ENCODE measurements at regions not wholly inside any gene's neighbourhood (a gene's known extent, or its start where the extent isn't known, plus 50 kb on each side); places are given as distances from the start of the nearest gene placed in this dataset.

DNA sequence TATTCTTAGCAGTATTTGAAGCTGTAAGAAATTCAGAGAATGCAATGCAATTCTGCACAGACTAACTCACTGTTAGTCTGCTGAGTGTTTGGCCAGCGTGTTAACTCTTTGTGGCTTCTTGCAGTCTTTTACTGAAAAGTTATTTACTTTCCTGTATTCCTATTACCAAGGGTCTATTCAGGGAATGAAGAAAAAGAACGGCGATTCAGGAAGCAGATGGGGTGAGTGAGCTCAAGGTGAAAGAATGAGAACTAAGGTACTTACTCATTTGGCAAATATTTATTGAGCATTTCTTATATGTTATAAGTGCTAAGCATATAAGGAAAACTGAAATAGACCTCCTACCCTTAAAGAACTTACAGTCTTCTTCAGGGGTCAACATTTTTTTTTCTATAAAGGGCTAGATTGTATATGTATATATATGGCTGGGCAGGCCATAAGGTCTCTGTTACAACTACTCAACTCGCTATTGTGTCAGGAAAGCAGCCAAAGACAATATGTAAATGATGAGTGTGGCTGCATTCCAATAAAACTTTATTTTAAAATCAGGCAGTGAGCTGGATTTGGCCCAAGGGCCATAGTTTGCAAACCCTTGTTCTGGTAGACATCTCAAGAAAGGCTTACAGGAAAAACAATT lies 271.9 kb upstream of the GADL1 start:
- peaks cover 16% of the 10 kb centered on the region for H3K4me1 ChIP-seq (ENCODE audit: control insufficient read depth, insufficient read depth, low read length)
- H3K9ac ChIP-seq (ENCODE audit: low read depth, low read length): no peak overlapping the region
- H3K36me3 ChIP-seq (ENCODE audit: control insufficient read depth, insufficient read depth, low read length): no peaks in the 10 kb centered on the region
- H3K27ac ChIP-seq (ENCODE audit: low read depth, low read length): no peak overlapping the region
- H3K9me3 ChIP-seq (ENCODE audit: control insufficient read depth, insufficient read depth, low read length): no peaks in the 10 kb centered on the region
- H3K4me3 ChIP-seq (ENCODE audit: low read depth, low read length): no peak overlapping the region
- no peaks in the 10 kb centered on the region for H3K27me3 ChIP-seq (ENCODE audit: control insufficient read depth, insufficient read depth, low read length)

GRCh38 chr3:31167666-31168065 lies 273.2 kb upstream of the GADL1 start:
- Histone ChIP-seq H3K4me1 (ENCODE audit: control insufficient read depth, insufficient read depth, low read length) (peaks cover 16% of the 10 kb centered on the region), H3K4me3 (ENCODE audit: low read depth, low read length) (no peak overlapping the region), H3K9ac (ENCODE audit: low read depth, low read length) (no peak overlapping the region), H3K36me3 (ENCODE audit: control insufficient read depth, insufficient read depth, low read length) (no peaks in the 10 kb centered on the region), H3K9me3 (ENCODE audit: control insufficient read depth, insufficient read depth, low read length) (no peaks in the 10 kb centered on the region), H3K27ac (ENCODE audit: low read depth, low read length) (no peak overlapping the region), H3K27me3 (ENCODE audit: control insufficient read depth, insufficient read depth, low read length) (no peaks in the 10 kb centered on the region)

DNA sequence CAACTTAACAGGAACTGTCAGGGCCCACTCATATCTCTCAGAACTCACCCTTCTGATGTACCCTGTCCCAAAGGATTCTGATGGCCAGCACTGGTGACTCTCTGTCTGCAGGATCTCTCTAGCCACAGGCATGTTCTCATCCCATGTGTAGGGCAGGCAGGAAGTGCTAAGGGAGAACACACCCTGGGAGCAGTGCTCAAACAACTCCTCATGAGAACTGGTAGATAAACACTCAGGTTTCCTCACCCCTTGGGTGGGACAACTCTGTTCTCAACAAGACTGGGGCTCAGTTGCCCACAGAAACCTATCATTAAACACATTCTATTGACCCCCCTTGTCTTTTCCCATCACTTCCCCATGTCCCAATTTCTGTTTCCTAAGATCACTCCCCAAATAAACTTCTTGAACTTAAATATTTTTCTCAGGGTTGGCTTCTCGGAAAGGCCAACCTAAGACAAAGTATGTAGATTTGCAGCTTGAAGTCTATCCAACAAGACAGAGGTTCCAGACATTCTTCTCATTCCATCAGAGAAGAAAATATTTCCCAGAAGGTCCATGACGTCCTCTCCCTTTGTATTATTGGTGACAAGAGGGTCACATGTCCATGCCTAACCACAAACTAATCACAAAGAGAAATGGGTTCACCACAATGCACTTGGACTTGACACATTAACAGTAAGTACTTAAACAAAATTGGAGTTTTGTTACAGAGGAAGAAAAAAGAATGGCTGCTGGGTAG lies 276.6 kb upstream of the GADL1 start:
- no peaks in the 10 kb centered on the region for H3K27me3 ChIP-seq (ENCODE audit: control insufficient read depth, insufficient read depth, low read length)
- H3K27ac ChIP-seq (ENCODE audit: low read depth, low read length): no peak overlapping the region
- H3K36me3 ChIP-seq (ENCODE audit: control insufficient read depth, insufficient read depth, low read length): no peaks in the 10 kb centered on the region
- H3K9me3 ChIP-seq (ENCODE audit: control insufficient read depth, insufficient read depth, low read length): no peaks in the 10 kb centered on the region
- H3K9ac ChIP-seq (ENCODE audit: low read depth, low read length): no peak overlapping the region
- H3K4me1 ChIP-seq (ENCODE audit: control insufficient read depth, insufficient read depth, low read length): peaks cover 6% of the 10 kb centered on the region
- no peak overlapping the region for H3K4me3 ChIP-seq (ENCODE audit: low read depth, low read length)

DNA sequence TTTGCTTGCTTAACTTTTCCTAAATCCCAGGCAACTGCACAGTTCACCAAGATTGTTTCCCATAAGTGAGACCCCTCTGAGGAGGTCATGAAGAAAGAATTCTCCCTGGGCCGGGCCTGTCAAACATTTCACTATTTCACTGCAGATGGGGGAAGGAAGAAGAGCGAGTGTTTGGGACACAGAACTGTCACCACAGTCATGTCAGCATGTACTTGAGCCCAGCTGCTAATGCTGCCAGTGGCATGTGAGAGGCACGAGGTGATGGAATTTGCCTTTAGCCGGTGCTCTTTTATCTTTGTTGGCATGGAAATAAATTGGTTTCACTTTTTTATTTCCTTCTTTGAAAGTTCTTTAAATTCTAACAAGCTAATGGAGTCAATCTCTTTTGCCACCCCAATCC lies 277.9 kb upstream of the GADL1 start:
- Histone ChIP-seq H3K36me3 (ENCODE audit: control insufficient read depth, insufficient read depth, low read length) (no peaks in the 10 kb centered on the region), H3K4me1 (ENCODE audit: control insufficient read depth, insufficient read depth, low read length) (no peaks in the 10 kb centered on the region), H3K9me3 (ENCODE audit: control insufficient read depth, insufficient read depth, low read length) (no peaks in the 10 kb centered on the region), H3K27me3 (ENCODE audit: control insufficient read depth, insufficient read depth, low read length) (no peaks in the 10 kb centered on the region), H3K27ac (ENCODE audit: low read depth, low read length) (no peak overlapping the region), H3K9ac (ENCODE audit: low read depth, low read length) (no peak overlapping the region), H3K4me3 (ENCODE audit: low read depth, low read length) (no peak overlapping the region)

DNA sequence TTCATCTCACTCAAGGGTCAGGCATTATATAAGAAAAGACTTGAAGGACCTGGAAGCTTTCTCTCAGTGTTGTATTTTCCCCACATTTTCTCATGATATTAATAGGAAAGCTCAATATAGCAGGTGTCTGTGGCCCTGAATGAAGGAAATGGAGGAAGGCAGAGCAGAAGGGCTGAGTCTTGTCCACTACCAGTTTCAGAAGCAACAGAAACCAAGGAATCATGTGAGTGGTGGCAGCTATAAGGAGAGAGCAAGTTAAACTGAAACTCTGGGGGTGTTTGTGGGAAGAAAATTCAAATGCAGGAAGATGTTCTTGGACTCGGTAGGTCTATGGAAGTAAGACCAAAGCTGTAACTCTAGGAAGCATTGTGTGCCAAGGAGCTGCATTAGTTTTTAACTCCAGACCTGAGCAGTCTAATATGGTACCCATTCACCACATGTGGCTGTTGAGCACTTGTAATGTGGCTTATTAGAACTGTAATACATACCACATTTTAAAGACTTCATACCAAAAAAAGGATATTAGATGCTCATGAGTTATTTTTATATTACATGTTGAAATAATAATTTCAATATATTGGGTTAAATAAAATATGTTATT lies 278.8 kb upstream of the GADL1 start:
- no peaks in the 10 kb centered on the region for H3K4me1 ChIP-seq (ENCODE audit: control insufficient read depth, insufficient read depth, low read length)
- H3K27ac ChIP-seq (ENCODE audit: low read depth, low read length): no peak overlapping the region
- H3K9ac ChIP-seq (ENCODE audit: low read depth, low read length): no peak overlapping the region
- no peaks in the 10 kb centered on the region for H3K36me3 ChIP-seq (ENCODE audit: control insufficient read depth, insufficient read depth, low read length)
- no peaks in the 10 kb centered on the region for H3K9me3 ChIP-seq (ENCODE audit: control insufficient read depth, insufficient read depth, low read length)
- no peaks in the 10 kb centered on the region for H3K27me3 ChIP-seq (ENCODE audit: control insufficient read depth, insufficient read depth, low read length)
- H3K4me3 ChIP-seq (ENCODE audit: low read depth, low read length): no peak overlapping the region

GRCh38 chr3:31174079-31174478 lies 279.6 kb upstream of the GADL1 start:
- Histone ChIP-seq H3K9ac (ENCODE audit: low read depth, low read length) (no peak overlapping the region), H3K4me3 (ENCODE audit: low read depth, low read length) (no peak overlapping the region), H3K27me3 (ENCODE audit: control insufficient read depth, insufficient read depth, low read length) (no peaks in the 10 kb centered on the region), H3K9me3 (ENCODE audit: control insufficient read depth, insufficient read depth, low read length) (no peaks in the 10 kb centered on the region), H3K27ac (ENCODE audit: low read depth, low read length) (no peak overlapping the region), H3K4me1 (ENCODE audit: control insufficient read depth, insufficient read depth, low read length) (no peaks in the 10 kb centered on the region), H3K36me3 (ENCODE audit: control insufficient read depth, insufficient read depth, low read length) (no peaks in the 10 kb centered on the region)

- Histone ChIP-seq H3K27me3 (ENCODE audit: control insufficient read depth, insufficient read depth, low read length) (no peaks in the 10 kb centered on the region), H3K36me3 (ENCODE audit: control insufficient read depth, insufficient read depth, low read length) (no peaks in the 10 kb centered on the region), H3K9me3 (ENCODE audit: control insufficient read depth, insufficient read depth, low read length) (no peaks in the 10 kb centered on the region), H3K4me3 (ENCODE audit: low read depth, low read length) (no peak overlapping the region), H3K4me1 (ENCODE audit: control insufficient read depth, insufficient read depth, low read length) (no peaks in the 10 kb centered on the region), H3K27ac (ENCODE audit: low read depth, low read length) (no peak overlapping the region), H3K9ac (ENCODE audit: low read depth, low read length) (no peak overlapping the region)
Observed at GRCh38 chr3:31176045-31176444, 281.6 kb upstream of the GADL1 start.

- no peaks in the 10 kb centered on the region for H3K27me3 ChIP-seq (ENCODE audit: control insufficient read depth, insufficient read depth, low read length)
- no peak overlapping the region for H3K9ac ChIP-seq (ENCODE audit: low read depth, low read length)
- H3K4me3 ChIP-seq (ENCODE audit: low read depth, low read length): no peak overlapping the region
- no peaks in the 10 kb centered on the region for H3K9me3 ChIP-seq (ENCODE audit: control insufficient read depth, insufficient read depth, low read length)
- no peak overlapping the region for H3K27ac ChIP-seq (ENCODE audit: low read depth, low read length)
- no peaks in the 10 kb centered on the region for H3K36me3 ChIP-seq (ENCODE audit: control insufficient read depth, insufficient read depth, low read length)
- no peaks in the 10 kb centered on the region for H3K4me1 ChIP-seq (ENCODE audit: control insufficient read depth, insufficient read depth, low read length)
Observed at GRCh38 chr3:31178467-31178866, 284.0 kb upstream of the GADL1 start.

GRCh38 chr3:31179768-31180167 lies 285.3 kb upstream of the GADL1 start:
- H3K4me1 ChIP-seq (ENCODE audit: control insufficient read depth, insufficient read depth, low read length): no peaks in the 10 kb centered on the region
- H3K27me3 ChIP-seq (ENCODE audit: control insufficient read depth, insufficient read depth, low read length): no peaks in the 10 kb centered on the region
- no peaks in the 10 kb centered on the region for H3K9me3 ChIP-seq (ENCODE audit: control insufficient read depth, insufficient read depth, low read length)
- H3K4me3 ChIP-seq (ENCODE audit: low read depth, low read length): no peak overlapping the region
- H3K9ac ChIP-seq (ENCODE audit: low read depth, low read length): no peak overlapping the region
- H3K36me3 ChIP-seq (ENCODE audit: control insufficient read depth, insufficient read depth, low read length): no peaks in the 10 kb centered on the region
- no peak overlapping the region for H3K27ac ChIP-seq (ENCODE audit: low read depth, low read length)

DNA sequence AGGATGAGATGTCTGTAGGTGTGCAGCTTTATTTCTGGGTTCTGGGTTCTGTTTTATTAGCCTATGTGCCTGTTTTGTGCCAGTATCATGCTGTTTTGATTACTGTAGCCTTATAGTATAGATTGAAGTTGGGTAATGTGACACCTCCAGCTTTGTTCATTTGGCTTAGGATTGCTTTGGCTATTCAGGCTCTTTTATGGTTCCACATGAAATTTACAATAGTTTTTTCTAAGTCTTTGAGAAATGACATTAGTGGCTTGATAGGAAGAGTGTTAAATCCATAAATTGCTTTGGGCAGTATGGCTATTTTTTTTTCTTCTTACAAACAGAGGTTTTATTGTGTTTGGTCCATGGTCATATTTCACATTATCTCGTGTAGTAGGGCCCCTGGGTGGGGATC lies 285.8 kb upstream of the GADL1 start:
- Histone ChIP-seq H3K4me1 (ENCODE audit: control insufficient read depth, insufficient read depth, low read length) (no peaks in the 10 kb centered on the region), H3K27me3 (ENCODE audit: control insufficient read depth, insufficient read depth, low read length) (no peaks in the 10 kb centered on the region), H3K36me3 (ENCODE audit: control insufficient read depth, insufficient read depth, low read length) (no peaks in the 10 kb centered on the region), H3K4me3 (ENCODE audit: low read depth, low read length) (no peak overlapping the region), H3K9me3 (ENCODE audit: control insufficient read depth, insufficient read depth, low read length) (no peaks in the 10 kb centered on the region), H3K9ac (ENCODE audit: low read depth, low read length) (no peak overlapping the region), H3K27ac (ENCODE audit: low read depth, low read length) (no peak overlapping the region)

GRCh38 chr3:31181661-31182060 lies 287.2 kb upstream of the GADL1 start:
- H3K9ac ChIP-seq (ENCODE audit: low read depth, low read length): no peak overlapping the region
- no peak overlapping the region for H3K27ac ChIP-seq (ENCODE audit: low read depth, low read length)
- H3K27me3 ChIP-seq (ENCODE audit: control insufficient read depth, insufficient read depth, low read length): no peaks in the 10 kb centered on the region
- H3K4me3 ChIP-seq (ENCODE audit: low read depth, low read length): no peak overlapping the region
- no peaks in the 10 kb centered on the region for H3K36me3 ChIP-seq (ENCODE audit: control insufficient read depth, insufficient read depth, low read length)
- H3K9me3 ChIP-seq (ENCODE audit: control insufficient read depth, insufficient read depth, low read length): no peaks in the 10 kb centered on the region
- peaks cover 6% of the 10 kb centered on the region; the same call in 1 of the 2 replicates for H3K4me1 ChIP-seq (ENCODE audit: control insufficient read depth, insufficient read depth, low read length)

Measured in HUES48 (cell line).